K562 (cell line): ENCODE measurements at regions not wholly inside any gene's neighbourhood (a gene's known extent, or its start where the extent isn't known, plus 50 kb on each side); places are given as distances from the start of the nearest gene placed in this dataset.

Experiments used
- FOXP1 ChIP-seq: sonication (generic); formaldehyde crosslinking; IDR thresholded peaks from 2 replicates; pipeline ENCODE4 v1.8.0; 2022; ENCODE audit warnings: mild to moderate bottlenecking, missing genetic modification reagents
- ZNF561 ChIP-seq: fragments of 450-650 bp; formaldehyde crosslinking; conservative IDR thresholded peaks from 2 replicates; pipeline ENCODE4 v1.4.0; 2020; ENCODE audit warnings: mild to moderate bottlenecking, moderate library complexity
- ZNF696 ChIP-seq: fragments of 250-450 bp; sonication (Bioruptor Pico); conservative IDR thresholded peaks from 2 replicates; pipeline ENCODE4 v1.4.0; 2020; ENCODE audit warnings: mild to moderate bottlenecking, moderate library complexity
- TF ChIP-seq, protein P1 (sequence below): fragments of 200-800 bp; sonication (Bioruptor generic); IDR thresholded peaks from 2 replicates; pipeline ENCODE4 v1.6.1; 2016; ENCODE audit warnings: missing genetic modification characterization, missing compliant biosample characterization
- TF ChIP-seq, protein P2 (sequence below), 2 experiments: fragments of 450-650 bp; IDR thresholded peaks; 2 replicates each; pipeline ENCODE4 v1.6.1; 2016
- TF ChIP-seq, protein P3 (sequence below): fragments of 250-450 bp; sonication (Bioruptor Pico); IDR thresholded peaks from 2 replicates; pipeline ENCODE4 v1.8.0; 2022; ENCODE audit warnings: moderate library complexity, mild to moderate bottlenecking, inconsistent platforms

DNA sequence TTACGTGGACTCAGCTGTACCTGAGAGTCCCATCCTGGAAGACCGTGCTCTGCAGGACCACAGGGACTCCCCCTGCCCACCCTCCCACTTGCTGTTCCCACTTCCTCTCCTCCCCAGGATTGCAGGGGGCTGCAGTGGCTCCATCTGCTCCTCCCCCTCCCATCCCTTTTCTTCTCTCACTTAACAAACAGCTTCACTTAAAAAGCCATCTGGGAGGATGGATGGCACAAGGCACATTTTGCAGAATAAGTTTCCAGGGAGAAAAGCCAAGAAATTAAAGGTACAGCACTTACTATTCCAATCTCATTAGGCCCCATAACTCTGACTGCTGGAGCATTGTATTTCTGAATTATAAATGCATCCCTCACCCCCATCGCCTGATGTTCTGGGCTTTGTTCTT, 458.7 kb downstream of the PTPRU start (continued):
- TF ChIP-seq, protein P1, sequence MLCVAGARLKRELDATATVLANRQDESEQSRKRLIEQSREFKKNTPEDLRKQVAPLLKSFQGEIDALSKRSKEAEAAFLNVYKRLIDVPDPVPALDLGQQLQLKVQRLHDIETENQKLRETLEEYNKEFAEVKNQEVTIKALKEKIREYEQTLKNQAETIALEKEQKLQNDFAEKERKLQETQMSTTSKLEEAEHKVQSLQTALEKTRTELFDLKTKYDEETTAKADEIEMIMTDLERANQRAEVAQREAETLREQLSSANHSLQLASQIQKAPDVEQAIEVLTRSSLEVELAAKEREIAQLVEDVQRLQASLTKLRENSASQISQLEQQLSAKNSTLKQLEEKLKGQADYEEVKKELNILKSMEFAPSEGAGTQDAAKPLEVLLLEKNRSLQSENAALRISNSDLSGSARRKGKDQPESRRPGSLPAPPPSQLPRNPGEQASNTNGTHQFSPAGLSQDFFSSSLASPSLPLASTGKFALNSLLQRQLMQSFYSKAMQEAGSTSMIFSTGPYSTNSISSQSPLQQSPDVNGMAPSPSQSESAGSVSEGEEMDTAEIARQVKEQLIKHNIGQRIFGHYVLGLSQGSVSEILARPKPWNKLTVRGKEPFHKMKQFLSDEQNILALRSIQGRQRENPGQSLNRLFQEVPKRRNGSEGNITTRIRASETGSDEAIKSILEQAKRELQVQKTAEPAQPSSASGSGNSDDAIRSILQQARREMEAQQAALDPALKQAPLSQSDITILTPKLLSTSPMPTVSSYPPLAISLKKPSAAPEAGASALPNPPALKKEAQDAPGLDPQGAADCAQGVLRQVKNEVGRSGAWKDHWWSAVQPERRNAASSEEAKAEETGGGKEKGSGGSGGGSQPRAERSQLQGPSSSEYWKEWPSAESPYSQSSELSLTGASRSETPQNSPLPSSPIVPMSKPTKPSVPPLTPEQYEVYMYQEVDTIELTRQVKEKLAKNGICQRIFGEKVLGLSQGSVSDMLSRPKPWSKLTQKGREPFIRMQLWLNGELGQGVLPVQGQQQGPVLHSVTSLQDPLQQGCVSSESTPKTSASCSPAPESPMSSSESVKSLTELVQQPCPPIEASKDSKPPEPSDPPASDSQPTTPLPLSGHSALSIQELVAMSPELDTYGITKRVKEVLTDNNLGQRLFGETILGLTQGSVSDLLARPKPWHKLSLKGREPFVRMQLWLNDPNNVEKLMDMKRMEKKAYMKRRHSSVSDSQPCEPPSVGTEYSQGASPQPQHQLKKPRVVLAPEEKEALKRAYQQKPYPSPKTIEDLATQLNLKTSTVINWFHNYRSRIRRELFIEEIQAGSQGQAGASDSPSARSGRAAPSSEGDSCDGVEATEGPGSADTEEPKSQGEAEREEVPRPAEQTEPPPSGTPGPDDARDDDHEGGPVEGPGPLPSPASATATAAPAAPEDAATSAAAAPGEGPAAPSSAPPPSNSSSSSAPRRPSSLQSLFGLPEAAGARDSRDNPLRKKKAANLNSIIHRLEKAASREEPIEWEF (CRISPR knock-in tag): no peak
- no peak for TF ChIP-seq ZNF561 (CRISPR knock-in tag)
- TF ChIP-seq, protein P2, sequence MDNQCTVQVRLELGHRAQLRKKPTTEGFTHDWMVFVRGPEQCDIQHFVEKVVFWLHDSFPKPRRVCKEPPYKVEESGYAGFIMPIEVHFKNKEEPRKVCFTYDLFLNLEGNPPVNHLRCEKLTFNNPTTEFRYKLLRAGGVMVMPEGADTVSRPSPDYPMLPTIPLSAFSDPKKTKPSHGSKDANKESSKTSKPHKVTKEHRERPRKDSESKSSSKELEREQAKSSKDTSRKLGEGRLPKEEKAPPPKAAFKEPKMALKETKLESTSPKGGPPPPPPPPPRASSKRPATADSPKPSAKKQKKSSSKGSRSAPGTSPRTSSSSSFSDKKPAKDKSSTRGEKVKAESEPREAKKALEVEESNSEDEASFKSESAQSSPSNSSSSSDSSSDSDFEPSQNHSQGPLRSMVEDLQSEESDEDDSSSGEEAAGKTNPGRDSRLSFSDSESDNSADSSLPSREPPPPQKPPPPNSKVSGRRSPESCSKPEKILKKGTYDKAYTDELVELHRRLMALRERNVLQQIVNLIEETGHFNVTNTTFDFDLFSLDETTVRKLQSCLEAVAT (IDR thresholded peaks at IDR 0.05): no peak
- TF ChIP-seq, protein P3, sequence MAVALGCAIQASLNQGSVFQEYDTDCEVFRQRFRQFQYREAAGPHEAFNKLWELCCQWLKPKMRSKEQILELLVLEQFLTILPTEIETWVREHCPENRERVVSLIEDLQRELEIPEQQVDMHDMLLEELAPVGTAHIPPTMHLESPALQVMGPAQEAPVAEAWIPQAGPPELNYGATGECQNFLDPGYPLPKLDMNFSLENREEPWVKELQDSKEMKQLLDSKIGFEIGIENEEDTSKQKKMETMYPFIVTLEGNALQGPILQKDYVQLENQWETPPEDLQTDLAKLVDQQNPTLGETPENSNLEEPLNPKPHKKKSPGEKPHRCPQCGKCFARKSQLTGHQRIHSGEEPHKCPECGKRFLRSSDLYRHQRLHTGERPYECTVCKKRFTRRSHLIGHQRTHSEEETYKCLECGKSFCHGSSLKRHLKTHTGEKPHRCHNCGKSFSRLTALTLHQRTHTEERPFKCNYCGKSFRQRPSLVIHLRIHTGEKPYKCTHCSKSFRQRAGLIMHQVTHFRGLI (CRISPR knock-in tag): no peak
- TF ChIP-seq ZNF696 (CRISPR knock-in tag): no peak
- no peak for TF ChIP-seq FOXP1 (CRISPR knock-in tag)
